ENCODE measurements at regions not wholly inside any gene's neighbourhood (a gene's known extent, or its start where the extent isn't known, plus 50 kb on each side); places are given as distances from the start of the nearest gene placed in this dataset.

DNA sequence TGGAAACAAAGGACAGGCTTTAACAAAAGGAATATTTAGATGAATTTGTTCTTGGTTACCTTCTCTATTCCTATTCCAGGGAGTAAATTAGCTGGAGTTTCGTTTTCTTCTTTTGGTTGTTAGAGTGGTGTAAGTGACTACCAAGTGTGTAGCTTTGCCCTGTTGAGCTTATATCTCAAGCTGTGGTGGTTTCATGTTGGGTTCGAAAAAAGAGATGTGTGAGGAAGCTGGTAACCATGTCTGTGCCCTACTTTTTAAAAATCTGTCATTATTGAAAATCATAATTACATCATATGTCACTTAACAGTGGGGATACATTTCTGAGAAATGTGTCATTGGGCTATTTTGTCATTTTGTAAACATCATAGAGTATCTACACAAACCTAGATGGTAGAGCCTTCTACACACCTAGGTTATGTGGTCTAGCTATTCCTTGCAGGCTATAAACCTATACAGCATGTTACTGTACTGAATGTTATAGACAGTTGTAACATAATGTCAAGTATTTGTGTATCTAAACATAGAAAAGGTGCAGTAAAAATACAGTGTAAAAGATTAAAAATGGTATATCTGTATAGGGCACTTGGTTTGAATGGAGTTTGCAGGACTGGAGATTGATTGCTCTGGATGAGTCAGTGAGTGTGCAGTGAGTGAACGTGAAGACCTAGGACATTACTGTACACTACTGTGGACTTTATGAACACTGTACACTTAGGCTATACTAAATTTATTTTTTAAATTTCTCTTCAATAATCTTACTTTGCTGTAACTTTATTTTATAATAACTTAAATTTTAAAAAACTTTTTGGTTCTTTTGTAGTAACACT, 90.4 kb downstream of the SEPTIN7 start:
- ATAC-seq: no peak
- TF ChIP-seq RARB (CRISPR knock-in tag; IDR thresholded peaks at IDR 0.05) (no peak), TP53 (CRISPR knock-in tag; IDR thresholded peaks at IDR 0.05) (no peak), ZFP36 (IDR thresholded peaks at IDR 0.05; ENCODE audit: borderline replicate concordance, partially characterized antibody) (no peak), HOXB13 (CRISPR knock-in tag; IDR thresholded peaks at IDR 0.05; ENCODE audit: low read depth) (no peak), CBX8 (IDR thresholded peaks at IDR 0.05) (no peak), MAFK (IDR thresholded peaks at IDR 0.05; ENCODE audit: partially characterized antibody) (no peak), CHD2 (IDR thresholded peaks at IDR 0.05; ENCODE audit: low read length, partially characterized antibody) (no peak), GATA3 (IDR thresholded peaks at IDR 0.05; ENCODE audit: borderline replicate concordance) (no peak), EP300 (IDR thresholded peaks at IDR 0.05) (no peak)
- TF ChIP-seq, protein P1, sequence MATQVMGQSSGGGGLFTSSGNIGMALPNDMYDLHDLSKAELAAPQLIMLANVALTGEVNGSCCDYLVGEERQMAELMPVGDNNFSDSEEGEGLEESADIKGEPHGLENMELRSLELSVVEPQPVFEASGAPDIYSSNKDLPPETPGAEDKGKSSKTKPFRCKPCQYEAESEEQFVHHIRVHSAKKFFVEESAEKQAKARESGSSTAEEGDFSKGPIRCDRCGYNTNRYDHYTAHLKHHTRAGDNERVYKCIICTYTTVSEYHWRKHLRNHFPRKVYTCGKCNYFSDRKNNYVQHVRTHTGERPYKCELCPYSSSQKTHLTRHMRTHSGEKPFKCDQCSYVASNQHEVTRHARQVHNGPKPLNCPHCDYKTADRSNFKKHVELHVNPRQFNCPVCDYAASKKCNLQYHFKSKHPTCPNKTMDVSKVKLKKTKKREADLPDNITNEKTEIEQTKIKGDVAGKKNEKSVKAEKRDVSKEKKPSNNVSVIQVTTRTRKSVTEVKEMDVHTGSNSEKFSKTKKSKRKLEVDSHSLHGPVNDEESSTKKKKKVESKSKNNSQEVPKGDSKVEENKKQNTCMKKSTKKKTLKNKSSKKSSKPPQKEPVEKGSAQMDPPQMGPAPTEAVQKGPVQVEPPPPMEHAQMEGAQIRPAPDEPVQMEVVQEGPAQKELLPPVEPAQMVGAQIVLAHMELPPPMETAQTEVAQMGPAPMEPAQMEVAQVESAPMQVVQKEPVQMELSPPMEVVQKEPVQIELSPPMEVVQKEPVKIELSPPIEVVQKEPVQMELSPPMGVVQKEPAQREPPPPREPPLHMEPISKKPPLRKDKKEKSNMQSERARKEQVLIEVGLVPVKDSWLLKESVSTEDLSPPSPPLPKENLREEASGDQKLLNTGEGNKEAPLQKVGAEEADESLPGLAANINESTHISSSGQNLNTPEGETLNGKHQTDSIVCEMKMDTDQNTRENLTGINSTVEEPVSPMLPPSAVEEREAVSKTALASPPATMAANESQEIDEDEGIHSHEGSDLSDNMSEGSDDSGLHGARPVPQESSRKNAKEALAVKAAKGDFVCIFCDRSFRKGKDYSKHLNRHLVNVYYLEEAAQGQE (IDR thresholded peaks at IDR 0.05): no peak
- TF ChIP-seq, protein P2, sequence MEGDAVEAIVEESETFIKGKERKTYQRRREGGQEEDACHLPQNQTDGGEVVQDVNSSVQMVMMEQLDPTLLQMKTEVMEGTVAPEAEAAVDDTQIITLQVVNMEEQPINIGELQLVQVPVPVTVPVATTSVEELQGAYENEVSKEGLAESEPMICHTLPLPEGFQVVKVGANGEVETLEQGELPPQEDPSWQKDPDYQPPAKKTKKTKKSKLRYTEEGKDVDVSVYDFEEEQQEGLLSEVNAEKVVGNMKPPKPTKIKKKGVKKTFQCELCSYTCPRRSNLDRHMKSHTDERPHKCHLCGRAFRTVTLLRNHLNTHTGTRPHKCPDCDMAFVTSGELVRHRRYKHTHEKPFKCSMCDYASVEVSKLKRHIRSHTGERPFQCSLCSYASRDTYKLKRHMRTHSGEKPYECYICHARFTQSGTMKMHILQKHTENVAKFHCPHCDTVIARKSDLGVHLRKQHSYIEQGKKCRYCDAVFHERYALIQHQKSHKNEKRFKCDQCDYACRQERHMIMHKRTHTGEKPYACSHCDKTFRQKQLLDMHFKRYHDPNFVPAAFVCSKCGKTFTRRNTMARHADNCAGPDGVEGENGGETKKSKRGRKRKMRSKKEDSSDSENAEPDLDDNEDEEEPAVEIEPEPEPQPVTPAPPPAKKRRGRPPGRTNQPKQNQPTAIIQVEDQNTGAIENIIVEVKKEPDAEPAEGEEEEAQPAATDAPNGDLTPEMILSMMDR (IDR thresholded peaks at IDR 0.05): no peak
- TF ChIP-seq, protein P3, sequence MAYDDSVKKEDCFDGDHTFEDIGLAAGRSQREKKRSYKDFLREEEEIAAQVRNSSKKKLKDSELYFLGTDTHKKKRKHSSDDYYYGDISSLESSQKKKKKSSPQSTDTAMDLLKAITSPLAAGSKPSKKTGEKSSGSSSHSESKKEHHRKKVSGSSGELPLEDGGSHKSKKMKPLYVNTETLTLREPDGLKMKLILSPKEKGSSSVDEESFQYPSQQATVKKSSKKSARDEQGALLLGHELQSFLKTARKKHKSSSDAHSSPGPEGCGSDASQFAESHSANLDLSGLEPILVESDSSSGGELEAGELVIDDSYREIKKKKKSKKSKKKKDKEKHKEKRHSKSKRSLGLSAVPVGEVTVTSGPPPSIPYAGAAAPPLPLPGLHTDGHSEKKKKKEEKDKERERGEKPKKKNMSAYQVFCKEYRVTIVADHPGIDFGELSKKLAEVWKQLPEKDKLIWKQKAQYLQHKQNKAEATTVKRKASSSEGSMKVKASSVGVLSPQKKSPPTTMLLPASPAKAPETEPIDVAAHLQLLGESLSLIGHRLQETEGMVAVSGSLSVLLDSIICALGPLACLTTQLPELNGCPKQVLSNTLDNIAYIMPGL (CRISPR knock-in tag; IDR thresholded peaks at IDR 0.05; ENCODE audit: borderline replicate concordance): no peak
- TF ChIP-seq, protein P4, sequence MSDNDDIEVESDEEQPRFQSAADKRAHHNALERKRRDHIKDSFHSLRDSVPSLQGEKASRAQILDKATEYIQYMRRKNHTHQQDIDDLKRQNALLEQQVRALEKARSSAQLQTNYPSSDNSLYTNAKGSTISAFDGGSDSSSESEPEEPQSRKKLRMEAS (IDR thresholded peaks at IDR 0.05): no peak
- Histone ChIP-seq H3K4me3 (no peak overlapping the region), H3K9me3 (no peaks in the 10 kb centered on the region), H3K4me1 (0 out of 3 replicates have a peak, but pooled peaks cover 5% of the 10 kb centered on the region), H3K27ac (no peak overlapping the region), H3K4me2 (no peak overlapping the region)
- CTCF ChIA-PET: interaction anchor here (0.8 to 2.4 kb wide), 3 partner anchors 16 to 89 kb away, joined by 3 to 7 read pairs (median 3); no protein-coding TSS in a partner anchor
- no peak for DNase-seq (ENCODE audit: low read depth in 1 of 2, low spot score in 1 of 2)
- no peak for FAIRE-seq
- 81% methylated on average over 3 of the region's 3 CpGs for WGBS (ENCODE audit: missing lambda C conversion rate)
- POLR2A ChIA-PET: interaction anchor here (1.0 kb wide), 1 partner anchor 90 kb away, joined by 3 read pairs; the partner anchor contains the start of gene SEPTIN7

DNA sequence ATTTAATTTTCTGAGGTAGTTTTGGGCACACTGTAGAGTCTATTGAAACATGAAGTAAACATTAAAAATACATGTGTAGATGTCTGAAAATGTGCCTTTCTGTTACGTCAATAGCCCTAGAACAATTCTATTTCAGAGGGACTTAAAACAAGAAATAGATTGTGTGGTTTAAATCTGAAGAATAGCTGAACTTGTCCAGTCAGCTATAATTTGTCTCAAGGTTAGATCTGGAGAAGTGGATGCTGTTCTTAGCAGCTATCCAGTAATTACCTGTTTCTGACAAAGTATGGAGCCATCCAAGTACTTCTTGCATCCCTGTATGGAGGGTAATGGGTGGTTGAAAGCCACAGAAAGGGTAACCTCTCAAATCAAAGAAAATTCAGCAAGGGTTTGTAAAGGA, 92.8 kb downstream of the SEPTIN7 start:
- POLR2A ChIA-PET: no interaction called here

More for the DNA sequence above, 92.8 kb downstream of the SEPTIN7 start:
- FAIRE-seq (peak; percentile 39), ATAC-seq (no peak), DNase-seq (ENCODE audit: low read depth in 1 of 2, low spot score in 1 of 2) (no peak)
- no peaks in the 10 kb centered on the region for H3K9me3 ChIP-seq
- CTCF ChIA-PET: interaction anchor here (1.6 kb wide), 1 partner anchor 182 kb away, joined by 3 read pairs; no protein-coding TSS in a partner anchor
- 92% methylated on average over 1 of the region's 1 CpG for WGBS (ENCODE audit: missing lambda C conversion rate)
- no peak overlapping the region for H3K4me3 ChIP-seq
- no peak overlapping the region for H3K27ac ChIP-seq
- H3K4me1 ChIP-seq: 0 out of 3 replicates have a peak, but pooled peaks cover 5% of the 10 kb centered on the region
- no peak for TF ChIP-seq SREBF2 (IDR thresholded peaks at IDR 0.05)
- TF ChIP-seq KDM1A (IDR thresholded peaks at IDR 0.05; ENCODE audit: low read depth): no peak
- TF ChIP-seq JUN (IDR thresholded peaks at IDR 0.05): no peak
- TF ChIP-seq, protein P5, sequence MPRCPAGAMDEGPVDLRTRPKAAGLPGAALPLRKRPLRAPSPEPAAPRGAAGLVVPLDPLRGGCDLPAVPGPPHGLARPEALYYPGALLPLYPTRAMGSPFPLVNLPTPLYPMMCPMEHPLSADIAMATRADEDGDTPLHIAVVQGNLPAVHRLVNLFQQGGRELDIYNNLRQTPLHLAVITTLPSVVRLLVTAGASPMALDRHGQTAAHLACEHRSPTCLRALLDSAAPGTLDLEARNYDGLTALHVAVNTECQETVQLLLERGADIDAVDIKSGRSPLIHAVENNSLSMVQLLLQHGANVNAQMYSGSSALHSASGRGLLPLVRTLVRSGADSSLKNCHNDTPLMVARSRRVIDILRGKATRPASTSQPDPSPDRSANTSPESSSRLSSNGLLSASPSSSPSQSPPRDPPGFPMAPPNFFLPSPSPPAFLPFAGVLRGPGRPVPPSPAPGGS (IDR thresholded peaks at IDR 0.05): no peak
- no peak for TF ChIP-seq PHF8 (IDR thresholded peaks at IDR 0.05; ENCODE audit: borderline replicate concordance, low read depth)
- no peak for TF ChIP-seq CBX8 (IDR thresholded peaks at IDR 0.05)
- TF ChIP-seq MAFK (IDR thresholded peaks at IDR 0.05; ENCODE audit: partially characterized antibody): peak; percentile 77
- TF ChIP-seq, protein P3 (CRISPR knock-in tag; IDR thresholded peaks at IDR 0.05; ENCODE audit: borderline replicate concordance): no peak
- no peak overlapping the region for H3K4me2 ChIP-seq
